Effector memory CD8-positive, alpha-beta T cell (primary cell): ENCODE measurements at regions not wholly inside any gene's neighbourhood (a gene's known extent, or its start where the extent isn't known, plus 50 kb on each side); places are given as distances from the start of the nearest gene placed in this dataset.
"Not testable (repeated sequence)": the region's sequence is repeated elsewhere in the genome, so short reads cannot be mapped to it uniquely, and the experiment has no call there.

Experiments used
- ATAC-seq: fragments of 150-1000 bp; cut with Tn5 transposase; replicated peaks from 2 replicates; pipeline ENCODE4 v1.10.0; 2021; ENCODE audit warnings: mild to moderate bottlenecking, moderate library complexity
- DNase-seq, 3 experiments: peaks; one replicate each; pipeline ENCODE4 v3.0.0; 2021
- H3K27ac Mint-ChIP-seq, 2 donors: one replicate each; pipeline ENCODE4 v1.8.0; 2022; ENCODE audit warnings: mild to moderate bottlenecking in 2 of 2, mixed read lengths in 2 of 2, moderate library complexity in 2 of 2
- H3K27me3 Mint-ChIP-seq, 2 donors: one replicate each; pipeline ENCODE4 v1.8.0; 2022; ENCODE audit warnings: mixed read lengths in 2 of 2
- H3K36me3 Mint-ChIP-seq: one replicate; pipeline ENCODE4 v1.8.0; 2022; ENCODE audit warnings: mild to moderate bottlenecking, moderate library complexity, mixed read lengths; ENCODE audit not compliant: insufficient read depth
- H3K4me1 Mint-ChIP-seq, 2 donors: one replicate each; pipeline ENCODE4 v1.8.0; 2022; ENCODE audit warnings: low read depth in 2 of 2, mixed read lengths in 2 of 2
- H3K4me3 Mint-ChIP-seq, 2 donors: one replicate each; pipeline ENCODE4 v1.8.0; 2022; ENCODE audit warnings: mild to moderate bottlenecking in 2 of 2, mixed read lengths in 2 of 2, moderate library complexity in 2 of 2
- H3K9me3 Mint-ChIP-seq, 2 donors: one replicate each; pipeline ENCODE4 v1.8.0; 2022; ENCODE audit warnings: mixed read lengths in 2 of 2

DNA sequence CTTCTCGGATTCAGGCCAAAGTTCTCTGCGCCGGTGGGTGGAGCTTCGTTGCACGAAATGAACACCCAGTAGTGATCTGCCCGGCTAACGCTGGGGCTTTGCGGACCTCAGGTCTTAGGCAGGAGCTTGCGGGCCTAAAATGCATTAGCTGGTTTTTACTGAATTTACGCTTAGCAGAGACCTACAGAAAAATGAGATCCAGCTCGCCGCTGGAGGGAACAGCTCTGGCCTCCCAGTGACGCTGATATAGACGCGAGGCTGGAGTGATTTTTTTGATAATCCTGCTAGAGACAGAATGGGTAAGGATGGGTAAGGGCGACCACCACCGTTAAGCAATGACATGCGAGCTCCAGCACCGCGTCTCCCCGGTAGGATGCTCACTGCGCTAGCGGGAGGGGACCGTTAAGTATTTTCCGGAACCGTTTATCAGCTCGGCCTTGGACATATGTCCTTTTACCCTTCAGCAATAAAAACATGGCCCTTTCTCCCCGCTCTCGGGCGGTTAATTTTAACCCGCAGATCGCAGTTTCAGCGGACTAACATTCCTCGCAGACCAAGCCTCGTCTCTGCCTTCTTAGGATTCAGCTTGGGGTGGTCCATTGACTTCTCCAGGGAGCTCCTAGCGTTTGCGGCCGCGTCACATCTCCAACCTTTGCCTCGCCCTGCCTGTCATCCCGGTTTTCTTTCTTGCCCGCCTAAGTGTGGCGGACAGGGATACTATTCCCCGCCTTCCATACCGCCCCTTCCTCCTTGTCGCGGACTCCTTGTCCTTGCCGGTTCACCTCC is 109.3 kb downstream of the GPX5 start:
- no peak overlapping the region for H3K4me3 Mint-ChIP-seq
- peaks cover 0 to 4% of the 10 kb centered on the region in 2 donors for H3K4me1 Mint-ChIP-seq
- ATAC-seq, result no peak
- DNase-seq, result no peak
- H3K9me3 Mint-ChIP-seq, result no peaks in the 10 kb centered on the region
- H3K27me3 Mint-ChIP-seq, result peaks cover 77 to 88% of the 10 kb centered on the region in 2 donors
- no peak overlapping the region for H3K27ac Mint-ChIP-seq
- peaks cover 5% of the 10 kb centered on the region for H3K36me3 Mint-ChIP-seq

DNA sequence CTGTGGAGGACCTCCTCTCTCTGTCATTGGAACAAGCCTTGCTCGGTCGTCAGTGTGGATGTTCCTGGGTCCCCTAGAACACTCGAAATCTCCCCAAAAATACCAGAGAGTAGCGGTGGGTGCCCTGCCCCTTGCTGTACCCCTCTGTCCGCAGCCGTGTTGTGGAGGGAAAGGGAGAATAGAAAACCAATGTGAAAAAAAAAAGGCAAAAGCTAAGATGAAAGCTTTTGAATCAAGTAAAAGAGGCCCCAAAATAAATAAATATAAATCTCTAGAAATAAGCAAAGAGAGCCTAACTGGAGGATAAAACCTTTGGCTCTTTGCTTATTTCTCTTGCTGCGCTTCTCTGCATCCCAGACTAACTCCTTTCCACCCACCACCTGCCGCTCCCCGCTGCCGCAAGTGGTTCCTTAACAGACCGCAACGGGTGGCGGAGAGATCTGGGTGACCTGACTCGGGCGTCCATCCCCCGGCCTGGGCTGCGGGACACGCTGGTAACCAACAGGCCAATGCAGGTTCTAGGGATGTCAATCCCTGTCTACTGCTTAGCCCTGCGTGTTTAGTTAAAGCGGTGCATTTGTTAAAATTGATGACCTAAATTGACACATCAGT is 110.0 kb downstream of the GPX5 start:
- Mint-ChIP-seq H3K36me3 (peaks cover 5% of the 10 kb centered on the region), H3K4me3 (no peak overlapping the region), H3K9me3 (no peaks in the 10 kb centered on the region), H3K27me3 (peaks cover 73 to 81% of the 10 kb centered on the region in 2 donors), H3K27ac (no peak overlapping the region), H3K4me1 (peaks cover 0 to 4% of the 10 kb centered on the region in 2 donors)
- no peak for DNase-seq
- ATAC-seq, result no peak

DNA sequence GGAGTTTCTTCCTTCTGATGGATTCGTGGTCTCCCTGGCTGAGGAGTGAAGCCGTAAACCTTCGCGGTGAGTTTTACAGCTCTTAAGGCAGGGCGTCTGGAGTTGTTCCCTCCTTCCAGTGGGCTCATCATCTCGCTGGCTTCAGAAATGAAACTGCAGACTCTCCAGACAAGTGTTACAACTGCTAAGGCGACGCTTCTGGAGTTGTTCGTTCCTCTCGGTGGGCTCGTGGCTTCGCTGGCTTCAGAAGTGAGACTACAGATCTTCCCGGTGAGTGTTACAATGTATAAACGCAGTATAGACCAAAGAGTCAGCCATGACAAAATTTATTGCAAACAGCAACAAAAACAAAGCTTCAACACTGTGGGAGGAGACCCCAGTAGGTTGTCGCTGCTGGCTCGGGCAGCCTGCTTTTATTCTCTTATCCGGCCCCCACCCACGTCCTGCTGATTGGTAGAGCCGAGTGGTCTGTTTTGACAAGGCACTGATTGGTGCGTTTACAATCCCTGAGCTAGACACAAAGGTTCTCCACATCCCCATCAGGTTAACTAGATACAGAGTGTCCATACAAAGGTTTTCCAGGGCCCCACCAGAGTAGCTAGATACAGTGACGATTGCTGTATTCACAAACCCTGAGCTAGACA is 113.2 kb downstream of the GPX5 start:
- Mint-ChIP-seq H3K4me1 (peaks cover 0 to 4% of the 10 kb centered on the region in 2 donors), H3K36me3 (peaks cover 5% of the 10 kb centered on the region), H3K9me3 (no peaks in the 10 kb centered on the region), H3K27ac (no peak overlapping the region), H3K4me3 (no peak overlapping the region), H3K27me3 (peaks cover 67 to 77% of the 10 kb centered on the region in 2 donors)
- ATAC-seq (no peak), DNase-seq (no peak)

DNA sequence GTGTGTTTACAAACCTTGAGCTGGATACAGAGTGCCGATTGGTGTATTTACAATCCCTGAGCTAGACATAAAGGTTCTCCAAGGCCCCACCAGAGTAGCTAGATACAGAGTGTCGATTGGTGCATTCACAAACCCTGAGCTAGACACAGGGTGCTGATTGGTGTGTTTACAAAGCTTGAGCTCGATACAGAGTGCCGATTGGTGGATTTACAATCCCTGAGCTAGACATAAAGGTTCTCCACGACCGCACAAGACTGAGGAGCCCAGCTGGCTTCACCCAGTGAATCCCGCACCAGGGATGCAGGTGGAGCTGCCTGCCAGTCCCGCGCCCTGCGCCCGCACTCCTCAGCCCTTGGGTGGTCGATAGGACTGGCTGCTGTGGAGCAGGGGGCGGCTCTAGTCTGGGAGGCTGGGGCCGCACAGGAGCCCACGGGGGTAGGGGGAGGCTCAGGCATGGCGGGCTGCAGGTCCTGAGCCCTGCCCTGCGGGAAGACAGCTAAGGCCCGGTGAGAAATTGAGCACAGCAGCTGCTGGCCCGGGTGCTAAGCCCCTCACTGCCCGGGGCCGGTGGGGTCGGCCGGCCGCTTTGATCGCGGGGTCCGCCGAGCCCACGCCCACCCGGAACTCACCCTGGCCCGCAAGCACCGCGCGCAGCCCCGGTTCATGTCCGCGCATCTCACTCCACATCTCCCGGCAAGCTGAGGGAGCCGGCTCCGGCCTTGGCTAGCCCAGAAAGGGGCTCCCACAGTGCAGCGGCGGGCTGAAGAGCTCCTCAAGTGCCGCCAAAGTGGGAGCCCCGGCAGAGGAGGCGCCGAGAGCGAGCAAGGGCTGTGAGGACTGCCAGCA is 114.0 kb downstream of the GPX5 start:
- H3K27me3 Mint-ChIP-seq, result peaks cover 59 to 70% of the 10 kb centered on the region in 2 donors
- not testable (repeated sequence) for DNase-seq, H3K27ac Mint-ChIP-seq, H3K9me3 Mint-ChIP-seq, H3K4me1 Mint-ChIP-seq, H3K4me3 Mint-ChIP-seq, ATAC-seq, H3K36me3 Mint-ChIP-seq

DNA sequence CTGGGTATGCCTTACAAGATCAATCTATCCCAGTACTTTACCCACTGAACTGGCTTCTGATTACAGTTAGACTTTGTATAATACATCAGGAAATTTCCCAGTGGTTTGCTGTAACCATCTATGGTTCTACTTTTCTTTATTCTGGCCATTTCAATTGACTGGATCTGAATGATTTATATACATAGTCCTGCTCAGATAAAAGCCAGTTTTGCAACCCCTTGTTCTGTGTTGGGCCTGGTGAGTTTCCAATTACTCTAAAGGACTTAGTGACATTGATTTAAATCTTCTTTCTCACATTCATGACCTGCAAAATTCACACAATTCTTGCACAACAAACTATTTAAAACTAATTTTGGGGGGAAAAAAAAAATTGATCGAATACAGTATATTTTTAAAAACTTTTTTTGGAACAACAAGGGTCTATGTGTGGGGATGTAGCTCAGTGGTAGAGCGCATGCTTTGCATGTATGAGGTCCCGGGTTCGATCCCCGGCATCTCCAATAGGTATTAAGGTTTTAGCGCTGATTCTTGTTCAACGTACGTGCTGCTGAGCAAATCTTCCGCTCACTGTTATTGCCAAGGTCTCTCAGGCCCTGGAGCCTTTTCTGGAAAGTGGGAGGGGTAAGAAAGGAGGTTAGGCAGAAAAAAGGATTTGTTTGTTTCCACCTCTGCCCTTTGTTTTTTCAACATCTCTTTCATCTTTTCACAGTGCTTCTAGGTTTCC is 117.5 kb downstream of the GPX5 start:
- peaks cover 42 to 49% of the 10 kb centered on the region in 2 donors for H3K27me3 Mint-ChIP-seq
- H3K36me3 Mint-ChIP-seq, result no peaks in the 10 kb centered on the region
- H3K4me3 Mint-ChIP-seq, result no peak overlapping the region
- DNase-seq (no peak), ATAC-seq (no peak)
- no peak overlapping the region for H3K27ac Mint-ChIP-seq
- H3K9me3 Mint-ChIP-seq, result no peaks in the 10 kb centered on the region
- peaks cover under 1 to 1% of the 10 kb centered on the region in 2 donors for H3K4me1 Mint-ChIP-seq

DNA sequence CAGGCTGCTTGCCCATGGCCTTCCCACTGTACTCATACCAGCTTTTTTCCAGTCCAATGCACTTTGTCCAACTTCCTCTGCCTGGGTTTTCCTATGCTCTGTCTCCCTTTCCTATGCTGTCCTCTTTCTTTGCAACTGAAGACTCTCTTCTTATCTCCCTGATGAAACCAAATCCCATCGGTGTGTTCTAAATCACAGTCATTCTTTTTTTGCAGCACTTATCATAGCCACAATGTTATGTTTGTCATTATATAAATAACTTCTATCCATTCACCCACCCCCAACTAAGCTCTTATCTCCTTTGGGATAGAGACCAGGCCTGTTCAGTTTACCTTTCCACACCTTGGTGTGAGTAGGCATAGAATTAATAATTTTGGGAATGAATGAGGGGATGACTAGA is 121.0 kb downstream of the GPX5 start:
- DNase-seq, result no peak
- H3K27ac Mint-ChIP-seq, result no peak overlapping the region
- no peaks in the 10 kb centered on the region for H3K36me3 Mint-ChIP-seq
- H3K4me1 Mint-ChIP-seq, result peaks cover 4 to 5% of the 10 kb centered on the region in 2 donors
- H3K4me3 Mint-ChIP-seq, result no peak overlapping the region
- ATAC-seq, result no peak
- H3K9me3 Mint-ChIP-seq, result no peaks in the 10 kb centered on the region
- H3K27me3 Mint-ChIP-seq, result peaks cover 49 to 55% of the 10 kb centered on the region in 2 donors

DNA sequence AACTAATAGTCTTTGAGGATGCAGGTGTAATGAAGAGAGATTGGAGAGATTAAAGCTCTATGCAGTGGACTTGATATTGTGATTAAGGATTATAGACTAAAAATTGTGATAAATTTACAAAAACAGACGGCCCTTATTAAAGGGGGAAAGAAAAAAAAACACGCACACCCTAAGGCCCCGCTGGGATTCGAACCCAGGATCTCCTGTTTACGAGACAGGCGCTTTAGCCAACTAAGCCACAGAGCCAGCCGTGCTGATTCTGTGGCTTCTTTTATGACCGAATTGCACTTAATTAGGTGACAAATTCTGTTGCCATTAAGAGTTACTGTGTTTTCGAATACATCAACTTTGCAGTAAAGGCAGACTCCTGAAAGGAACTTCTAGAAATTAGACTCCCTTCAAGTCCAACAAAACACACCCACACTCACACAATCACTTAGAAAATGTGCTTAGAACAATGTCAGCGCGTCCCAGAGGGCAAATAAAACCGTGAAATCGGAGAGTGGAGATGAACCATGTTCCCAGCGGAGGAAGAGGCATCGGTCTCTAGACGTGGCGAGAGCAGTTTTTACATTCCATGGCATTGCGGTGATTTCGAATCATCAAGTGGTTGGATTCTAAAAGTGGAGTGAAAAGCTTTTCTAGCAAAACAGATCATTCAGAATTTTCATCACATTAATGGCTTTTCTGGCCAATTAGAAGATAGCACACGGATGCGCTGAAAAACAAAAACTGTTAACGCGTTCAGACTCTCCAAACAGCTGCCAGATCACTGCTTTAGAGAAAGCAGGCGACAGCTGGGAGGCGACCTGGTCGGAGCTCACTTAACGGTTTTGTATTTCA is 122.6 kb downstream of the GPX5 start:
- Mint-ChIP-seq H3K36me3 (no peaks in the 10 kb centered on the region), H3K4me3 (peak overlapping the region; percentile 19 to 32), H3K27ac (no peak overlapping the region), H3K27me3 (peaks cover 46 to 52% of the 10 kb centered on the region in 2 donors), H3K9me3 (no peaks in the 10 kb centered on the region), H3K4me1 (peaks cover 4 to 5% of the 10 kb centered on the region in 2 donors)
- no peak for ATAC-seq
- no peak for DNase-seq

DNA sequence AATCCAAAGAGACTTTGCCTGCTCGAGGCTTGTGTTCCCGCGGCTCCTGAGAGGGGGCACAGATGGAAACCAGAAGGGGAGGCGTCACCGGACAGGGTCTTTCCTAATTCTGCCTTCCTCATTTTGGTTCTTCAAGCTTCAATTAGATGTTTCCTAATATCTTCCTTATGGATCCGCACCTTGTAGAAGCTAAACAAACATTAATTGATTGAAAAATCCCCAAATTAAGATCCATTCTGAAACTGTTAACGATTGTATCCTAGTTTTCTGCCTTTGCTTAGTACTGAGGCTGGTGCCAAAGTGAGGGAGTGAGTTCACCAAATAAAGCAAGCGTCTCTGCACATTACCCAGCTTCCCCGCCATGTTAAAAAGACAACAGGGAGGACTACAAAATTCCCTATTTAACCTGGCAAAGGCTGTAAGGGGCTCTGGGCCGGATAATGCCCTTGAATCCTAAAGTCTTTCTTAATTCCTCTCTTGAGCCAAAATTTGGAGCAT is 123.2 kb downstream of the GPX5 start:
- Mint-ChIP-seq H3K9me3 (no peaks in the 10 kb centered on the region), H3K36me3 (no peaks in the 10 kb centered on the region), H3K4me1 (peaks cover 4 to 5% of the 10 kb centered on the region in 2 donors), H3K27ac (no peak overlapping the region), H3K4me3 (no peak overlapping the region), H3K27me3 (peaks cover 46 to 51% of the 10 kb centered on the region in 2 donors)
- ATAC-seq, result no peak
- DNase-seq, result no peak

DNA sequence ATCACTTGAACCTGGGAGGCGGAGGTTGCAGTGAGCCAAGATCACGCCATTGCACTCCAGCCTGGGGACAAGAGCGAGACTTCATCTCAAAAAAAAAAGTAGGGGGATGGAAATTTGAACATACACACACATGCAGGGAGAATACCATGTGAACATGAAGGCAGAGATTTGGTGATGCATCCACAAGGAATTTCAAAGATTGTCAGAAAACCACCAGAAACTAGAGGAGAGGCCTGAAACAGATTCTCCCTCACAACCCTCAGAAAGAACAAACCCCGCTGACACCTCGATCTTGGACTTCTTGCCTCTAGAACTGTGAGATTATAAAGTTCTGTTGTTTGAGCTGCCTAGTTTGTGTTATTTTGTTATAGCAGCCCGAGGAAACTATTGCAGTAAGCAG is 125.5 kb downstream of the GPX5 start:
- ATAC-seq (no peak), DNase-seq (no peak)
- Mint-ChIP-seq H3K4me3 (no peak overlapping the region), H3K27ac (no peak overlapping the region), H3K4me1 (peaks cover 4 to 5% of the 10 kb centered on the region in 2 donors), H3K9me3 (no peaks in the 10 kb centered on the region), H3K36me3 (no peaks in the 10 kb centered on the region), H3K27me3 (peaks cover 53 to 71% of the 10 kb centered on the region in 2 donors)

DNA sequence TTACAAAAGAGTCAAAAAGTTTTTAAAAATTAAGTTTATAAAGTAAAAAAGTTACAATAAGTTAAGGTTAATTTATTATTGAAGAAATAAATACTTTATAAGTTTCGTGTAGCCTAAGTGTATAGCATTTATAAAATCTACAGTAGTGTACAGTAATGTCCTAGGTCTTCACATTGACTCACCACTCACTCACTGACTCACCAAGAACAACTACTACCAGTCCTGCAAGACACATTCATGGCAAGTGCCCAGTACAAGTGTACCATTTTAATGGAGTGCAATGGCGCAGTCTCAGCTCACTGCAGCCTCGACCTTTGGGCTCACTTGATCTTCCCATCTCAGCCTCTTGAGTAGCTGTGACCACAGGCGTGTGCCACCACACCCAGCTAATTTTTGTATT is 128.2 kb downstream of the GPX5 start:
- H3K4me1 Mint-ChIP-seq, result peaks cover 6 to 13% of the 10 kb centered on the region in 2 donors
- H3K4me3 Mint-ChIP-seq, result no peak overlapping the region
- peaks cover 8% of the 10 kb centered on the region for H3K36me3 Mint-ChIP-seq
- peaks cover 58 to 77% of the 10 kb centered on the region in 2 donors for H3K27me3 Mint-ChIP-seq
- ATAC-seq (no peak), DNase-seq (no peak)
- no peak overlapping the region for H3K27ac Mint-ChIP-seq
- peaks cover 0 to under 1% of the 10 kb centered on the region in 2 donors for H3K9me3 Mint-ChIP-seq

DNA sequence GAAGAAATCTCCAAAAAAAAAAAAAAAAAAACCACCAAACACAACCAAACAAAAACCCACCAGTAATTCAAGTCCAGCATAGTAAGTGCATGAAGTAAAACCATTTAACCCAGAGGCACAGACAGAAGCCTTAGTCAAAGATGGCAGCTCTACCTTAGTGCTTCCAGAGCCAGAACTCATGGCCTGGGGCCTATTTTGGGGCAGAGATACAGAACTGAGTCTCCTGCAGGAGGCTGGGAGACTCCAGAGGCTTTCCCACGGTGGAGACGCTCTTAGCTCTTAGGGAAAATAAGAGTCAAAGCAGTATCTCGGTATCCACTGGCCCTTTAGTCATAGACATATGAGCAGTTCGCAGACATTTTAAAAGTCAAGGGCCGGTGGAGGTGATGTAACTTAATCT is 129.5 kb downstream of the GPX5 start:
- DNase-seq, result no peak
- H3K4me3 Mint-ChIP-seq, result no peak overlapping the region
- H3K36me3 Mint-ChIP-seq, result peaks cover 8% of the 10 kb centered on the region
- no peak overlapping the region for H3K27ac Mint-ChIP-seq
- peaks cover 6 to 15% of the 10 kb centered on the region in 2 donors for H3K4me1 Mint-ChIP-seq
- no peak for ATAC-seq
- H3K27me3 Mint-ChIP-seq, result peaks cover 66 to 86% of the 10 kb centered on the region in 2 donors
- peaks cover 0 to 2% of the 10 kb centered on the region in 2 donors for H3K9me3 Mint-ChIP-seq

DNA sequence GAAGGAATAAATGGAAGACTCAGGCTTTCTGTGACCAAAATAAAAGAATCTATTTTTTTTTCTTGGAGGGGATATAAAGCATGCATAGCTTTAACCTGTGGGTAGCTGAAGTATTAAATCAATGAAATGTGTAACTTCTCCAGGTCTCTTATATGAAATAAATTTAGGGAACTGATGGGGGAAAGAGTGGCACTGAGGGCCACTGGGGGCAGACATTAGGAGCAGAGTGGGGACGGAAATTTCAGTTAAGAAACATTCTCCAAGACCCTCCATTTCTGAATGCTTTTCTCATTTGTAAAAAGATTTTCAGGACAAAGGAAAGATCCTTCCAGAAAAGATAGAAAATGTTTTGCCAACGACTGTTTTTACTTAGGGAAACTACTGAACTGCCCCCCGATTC is 131.0 kb downstream of the GPX5 start:
- H3K27me3 Mint-ChIP-seq, result peaks cover 64 to 84% of the 10 kb centered on the region in 2 donors
- peaks cover 8% of the 10 kb centered on the region for H3K36me3 Mint-ChIP-seq
- peaks cover 0 to 2% of the 10 kb centered on the region in 2 donors for H3K9me3 Mint-ChIP-seq
- no peak overlapping the region for H3K27ac Mint-ChIP-seq
- ATAC-seq, result no peak
- H3K4me1 Mint-ChIP-seq, result peaks cover 6 to 15% of the 10 kb centered on the region in 2 donors
- no peak overlapping the region for H3K4me3 Mint-ChIP-seq
- no peak for DNase-seq
